ENCODE measurements at regions not wholly inside any gene's neighbourhood (a gene's known extent, or its start where the extent isn't known, plus 50 kb on each side); places are given as distances from the start of the nearest gene placed in this dataset.
"Not testable (repeated sequence)": the region's sequence is repeated elsewhere in the genome, so short reads cannot be mapped to it uniquely, and the experiment has no call there.

DNA sequence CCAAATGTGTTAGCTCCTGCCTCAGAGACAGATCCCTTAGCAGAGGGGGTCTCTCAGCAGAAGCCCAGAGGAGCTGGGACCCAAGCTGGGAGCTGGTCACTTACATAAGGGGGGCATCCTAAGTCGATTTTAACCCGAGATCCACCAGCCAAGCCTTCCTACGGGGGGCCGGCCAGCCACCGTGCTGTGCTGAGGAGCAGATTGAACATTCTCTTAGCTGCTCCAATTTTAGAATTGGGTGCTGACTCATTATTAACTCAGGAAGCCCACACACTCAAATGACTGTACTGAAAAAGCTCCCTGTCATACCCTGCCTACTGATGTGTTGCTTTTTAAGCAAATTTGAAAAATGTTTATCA lies 373.0 kb downstream of the BCL2L11 start:
- TF ChIP-seq, protein P1, sequence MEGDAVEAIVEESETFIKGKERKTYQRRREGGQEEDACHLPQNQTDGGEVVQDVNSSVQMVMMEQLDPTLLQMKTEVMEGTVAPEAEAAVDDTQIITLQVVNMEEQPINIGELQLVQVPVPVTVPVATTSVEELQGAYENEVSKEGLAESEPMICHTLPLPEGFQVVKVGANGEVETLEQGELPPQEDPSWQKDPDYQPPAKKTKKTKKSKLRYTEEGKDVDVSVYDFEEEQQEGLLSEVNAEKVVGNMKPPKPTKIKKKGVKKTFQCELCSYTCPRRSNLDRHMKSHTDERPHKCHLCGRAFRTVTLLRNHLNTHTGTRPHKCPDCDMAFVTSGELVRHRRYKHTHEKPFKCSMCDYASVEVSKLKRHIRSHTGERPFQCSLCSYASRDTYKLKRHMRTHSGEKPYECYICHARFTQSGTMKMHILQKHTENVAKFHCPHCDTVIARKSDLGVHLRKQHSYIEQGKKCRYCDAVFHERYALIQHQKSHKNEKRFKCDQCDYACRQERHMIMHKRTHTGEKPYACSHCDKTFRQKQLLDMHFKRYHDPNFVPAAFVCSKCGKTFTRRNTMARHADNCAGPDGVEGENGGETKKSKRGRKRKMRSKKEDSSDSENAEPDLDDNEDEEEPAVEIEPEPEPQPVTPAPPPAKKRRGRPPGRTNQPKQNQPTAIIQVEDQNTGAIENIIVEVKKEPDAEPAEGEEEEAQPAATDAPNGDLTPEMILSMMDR (IDR thresholded peaks at IDR 0.05; ENCODE audit: borderline replicate concordance, extremely low read depth, low read length, poor library complexity, severe bottlenecking) = not testable (repeated sequence)
- not testable (repeated sequence) for TF ChIP-seq EZH2 (IDR thresholded peaks at IDR 0.05; ENCODE audit: borderline replicate concordance, low read depth, low read length, severe bottlenecking)
